HuH-7.5 (cell line): ENCODE measurements at regions not wholly inside any gene's neighbourhood (a gene's known extent, or its start where the extent isn't known, plus 50 kb on each side); places are given as distances from the start of the nearest gene placed in this dataset.

ENCODE experiments used
- DNase-seq: peaks from one replicate; pipeline ENCODE4 v3.0.0; 2011; ENCODE audit warnings: low spot score

DNA sequence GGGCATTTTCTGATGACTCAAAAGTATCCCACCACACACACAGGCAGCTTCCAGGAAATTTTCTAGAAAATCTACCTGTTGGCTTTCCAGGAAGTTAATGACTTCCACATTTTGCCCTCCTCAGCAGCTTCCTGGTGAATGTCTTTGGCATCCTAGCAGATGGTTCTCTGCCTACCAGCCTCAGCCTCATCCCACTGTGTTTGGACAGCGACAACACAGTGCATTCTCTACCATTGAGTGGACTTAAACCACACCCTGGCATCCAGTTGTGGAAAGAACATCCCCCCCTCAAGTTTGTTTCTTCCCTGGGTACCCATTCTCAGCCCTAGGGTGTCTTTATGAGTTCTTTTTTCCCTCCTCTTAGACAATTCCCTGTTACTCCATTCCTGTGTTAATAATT is 50.8 kb upstream of the GADL1 start:
- DNase-seq, result no peak

DNA sequence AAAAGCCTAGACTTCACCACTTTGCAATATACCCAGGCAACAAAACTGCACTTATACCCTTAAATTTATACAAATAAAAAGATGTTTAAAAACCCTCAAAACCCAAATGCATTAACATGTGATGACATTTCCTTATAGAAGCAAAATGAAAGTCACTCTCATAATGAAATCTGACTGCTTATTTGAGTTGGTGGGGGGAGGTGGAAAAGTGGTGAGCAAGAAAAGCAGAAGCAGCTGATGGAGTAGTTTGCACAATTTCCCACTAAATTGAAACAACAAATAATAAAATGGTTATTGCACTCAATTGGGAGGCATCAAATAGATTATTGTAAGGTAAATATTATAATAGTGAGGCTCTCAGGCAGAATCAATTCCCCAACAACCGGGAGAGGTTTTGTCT is 54.0 kb upstream of the GADL1 start:
- DNase-seq, result no peak

DNA sequence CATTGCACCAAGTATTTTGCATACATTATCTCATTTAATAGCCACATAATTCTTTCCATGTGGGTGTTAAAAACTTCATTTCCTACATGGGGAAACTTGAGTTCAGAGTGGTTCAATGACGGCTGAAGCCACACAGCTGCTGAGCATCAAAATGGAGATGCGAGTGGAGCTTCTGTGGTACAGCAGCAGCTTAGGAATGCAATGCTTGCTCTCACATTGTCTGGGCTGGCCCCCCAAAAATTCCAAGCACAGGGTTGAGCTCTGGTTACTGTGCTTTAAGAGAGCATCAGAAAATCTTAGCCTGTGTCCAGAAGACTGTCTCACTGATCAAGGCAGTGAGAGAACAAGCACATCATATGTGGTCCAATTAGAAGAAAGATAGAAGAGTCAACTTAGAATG is 57.4 kb upstream of the GADL1 start:
- no peak for DNase-seq

DNA sequence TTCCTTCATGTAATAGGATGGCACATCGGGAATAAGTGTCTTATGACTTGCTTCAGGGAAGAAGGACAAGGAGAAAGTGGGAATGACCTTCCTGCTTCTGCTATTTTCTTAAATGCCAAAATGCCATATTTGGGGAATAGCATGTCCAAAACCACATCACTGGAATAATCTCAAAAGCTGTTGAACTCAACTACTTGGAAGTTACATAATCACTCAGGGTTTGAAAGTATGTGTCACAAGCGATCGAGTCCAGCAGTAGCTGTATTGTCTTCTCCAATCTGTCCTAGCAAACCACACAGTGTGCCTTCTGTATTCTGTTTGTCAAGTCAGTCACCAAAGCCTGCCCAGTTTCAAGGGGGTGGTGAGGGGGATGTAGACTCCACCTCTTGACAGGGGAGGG is 58.3 kb upstream of the GADL1 start:
- no peak for DNase-seq

DNA sequence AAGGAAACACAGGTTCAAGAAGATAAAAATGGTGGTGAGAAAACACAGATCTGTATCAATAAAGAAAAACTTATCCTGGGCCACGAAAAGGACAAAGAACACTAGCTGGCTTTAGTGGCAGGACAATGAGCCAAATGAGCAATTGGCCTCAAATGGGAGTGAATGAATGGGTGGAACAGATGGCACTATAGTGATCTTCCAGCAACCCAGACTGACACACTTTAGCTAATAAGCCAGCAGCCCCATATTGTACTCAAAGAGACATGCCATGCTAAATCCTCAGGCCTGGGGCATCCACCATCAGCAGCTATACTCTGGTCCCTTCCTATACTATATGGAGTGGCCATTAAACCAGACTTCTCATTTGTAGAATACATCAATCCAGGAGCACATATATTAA is 60.0 kb upstream of the GADL1 start:
- DNase-seq, result no peak

DNA sequence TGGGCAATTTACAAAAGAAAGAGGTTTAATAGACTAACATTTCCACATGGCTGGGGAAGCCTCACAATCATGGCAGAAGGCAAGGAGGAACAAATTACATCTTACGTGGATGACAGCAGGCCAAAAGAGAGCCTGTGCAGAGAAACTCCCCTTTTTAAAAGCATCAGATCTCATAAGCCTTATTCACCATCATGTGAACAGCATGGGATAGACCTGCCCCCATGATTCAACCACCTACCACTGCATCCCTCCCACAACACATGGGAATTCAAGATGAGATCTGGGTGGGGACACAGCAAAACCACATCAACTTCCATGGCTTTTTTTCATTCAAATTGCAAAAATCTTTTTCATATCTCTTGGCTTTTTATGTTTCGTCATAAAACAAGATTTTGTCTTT is 67.6 kb upstream of the GADL1 start:
- no peak for DNase-seq

DNA sequence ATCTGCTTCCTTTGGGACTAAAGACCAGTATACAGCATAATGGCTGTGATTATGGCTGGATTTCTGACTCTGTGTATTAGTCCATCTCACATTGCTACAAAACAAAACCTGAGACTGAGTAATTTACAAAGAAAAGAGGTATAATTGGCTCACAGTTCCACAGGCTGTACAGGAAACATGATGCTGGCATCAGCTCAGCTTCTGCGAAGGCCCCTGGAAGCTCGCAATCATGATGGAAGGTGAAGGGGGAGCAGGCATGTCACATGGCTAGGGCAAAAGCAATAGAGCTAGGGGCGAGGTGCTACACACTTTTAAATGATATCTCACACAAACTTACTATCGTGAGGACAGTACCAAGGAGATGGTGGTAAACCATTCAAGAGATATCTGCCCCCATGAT is 68.0 kb upstream of the GADL1 start:
- DNase-seq, result no peak

DNA sequence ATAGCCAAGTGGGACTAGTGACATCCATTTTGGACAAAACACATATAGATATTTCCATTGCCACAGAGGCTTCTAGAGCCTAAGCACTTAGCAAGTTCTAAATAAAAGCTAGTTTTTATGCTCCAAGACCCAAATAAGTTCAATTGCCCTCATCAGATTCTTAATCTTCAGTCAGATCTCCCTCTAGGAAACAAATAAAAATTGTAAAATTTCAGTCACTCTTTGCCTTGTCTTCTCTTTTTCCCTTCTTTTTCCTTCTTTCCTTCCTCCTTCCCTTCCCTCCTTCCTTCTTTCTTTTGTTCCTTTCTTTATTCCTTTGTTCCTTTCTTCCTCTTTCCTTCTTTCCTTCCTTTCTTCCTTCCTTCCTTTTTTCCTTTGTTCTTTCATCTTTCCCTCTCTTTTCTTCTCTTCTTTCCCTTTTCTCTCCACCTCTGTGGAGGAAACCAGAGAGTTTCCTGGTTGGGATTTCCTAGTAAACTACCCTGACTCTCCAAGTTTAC is 68.8 kb upstream of the GADL1 start:
- no peak for DNase-seq

DNA sequence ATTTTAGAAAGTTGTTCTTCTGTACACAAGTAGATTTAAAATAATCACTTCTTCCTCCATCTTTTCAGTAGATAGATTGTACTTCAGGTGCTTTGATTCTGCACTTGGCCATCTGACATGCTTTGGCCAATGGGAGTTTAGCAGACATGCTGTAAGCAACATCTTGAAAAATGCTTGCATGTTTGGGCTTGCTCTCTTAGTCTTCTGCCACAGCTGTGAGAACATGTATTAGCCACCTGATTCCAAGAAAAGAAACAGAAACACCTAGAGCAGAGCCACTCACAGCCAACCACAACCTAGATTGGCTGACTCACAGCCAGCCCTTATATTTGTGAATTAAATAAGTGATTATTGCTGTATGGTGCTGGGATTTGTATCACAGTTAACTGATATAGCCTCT is 70.2 kb upstream of the GADL1 start:
- no peak for DNase-seq

DNA sequence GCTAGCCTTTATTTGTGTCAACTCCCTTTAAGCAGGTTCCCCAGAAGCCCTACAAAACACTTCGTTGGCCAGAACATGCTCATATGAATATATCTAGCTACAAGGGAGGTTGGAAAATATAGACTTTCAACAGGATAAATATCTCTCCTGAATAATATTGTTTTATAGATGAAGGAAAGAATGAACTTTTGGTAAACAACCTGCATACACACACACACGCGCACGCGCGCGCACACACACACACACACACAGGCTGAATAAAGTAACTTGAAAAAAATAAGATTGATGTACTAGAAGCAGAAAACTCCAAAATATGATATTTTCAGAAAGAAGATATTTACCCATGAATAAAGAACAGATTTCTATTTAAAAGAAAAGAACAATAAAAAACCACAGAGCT is 72.4 kb upstream of the GADL1 start:
- DNase-seq, result no peak

DNA sequence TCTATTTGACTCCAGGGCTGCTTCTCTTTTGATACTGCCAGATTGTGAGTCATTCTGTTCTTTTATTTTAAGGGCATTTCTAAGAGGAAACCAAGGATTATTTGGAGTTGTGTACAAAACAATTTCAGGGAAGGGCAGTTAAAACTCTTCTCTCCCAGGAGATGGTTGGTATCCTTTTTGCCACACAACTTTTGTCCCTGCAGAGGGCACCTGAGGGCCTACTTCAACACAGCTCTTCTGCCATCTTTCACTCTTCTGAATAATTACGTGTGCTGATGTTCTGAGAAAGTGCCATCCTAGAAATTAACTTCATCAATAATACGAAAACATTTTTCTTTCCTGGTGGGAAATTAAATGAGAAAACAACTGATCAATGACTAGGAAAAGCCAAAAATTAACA is 75.7 kb upstream of the GADL1 start:
- no peak for DNase-seq

DNA sequence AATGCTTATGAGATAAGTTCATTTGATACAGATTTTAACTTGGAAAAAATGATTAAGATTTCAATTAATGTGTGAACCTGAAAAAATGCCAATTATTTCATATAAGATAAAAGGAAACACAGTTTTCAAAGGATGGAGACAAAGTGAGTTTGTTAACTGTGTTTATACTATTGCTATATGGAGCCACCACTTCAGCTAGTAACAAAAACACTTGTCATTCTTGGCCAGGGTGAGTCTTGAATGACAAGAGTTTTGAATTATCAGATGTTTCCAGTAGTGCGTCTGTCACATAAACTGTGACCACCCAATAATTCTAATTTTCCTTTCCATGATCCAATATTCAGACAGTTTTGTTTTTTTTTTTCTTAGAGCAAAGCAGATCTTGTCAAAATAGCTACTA is 78.0 kb upstream of the GADL1 start:
- no peak for DNase-seq

DNA sequence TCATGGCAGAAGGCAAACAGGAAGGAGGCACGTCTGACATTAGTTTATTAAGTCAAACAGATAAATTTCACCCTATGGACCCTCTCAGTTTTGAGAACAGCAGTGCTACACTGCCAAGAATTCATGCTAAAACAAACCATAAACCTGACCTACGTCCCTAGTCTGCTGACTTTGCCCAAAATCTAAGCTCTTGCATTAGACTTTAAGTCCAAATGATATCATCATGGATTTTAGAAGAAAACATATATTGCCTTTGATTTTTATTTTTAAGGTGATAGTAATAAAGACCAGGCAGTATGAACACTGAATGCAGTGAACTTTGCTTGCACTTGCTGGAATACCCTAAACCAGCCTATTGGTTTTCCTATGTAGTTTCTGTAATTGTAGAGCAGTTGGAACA is 79.6 kb upstream of the GADL1 start:
- DNase-seq, result no peak

DNA sequence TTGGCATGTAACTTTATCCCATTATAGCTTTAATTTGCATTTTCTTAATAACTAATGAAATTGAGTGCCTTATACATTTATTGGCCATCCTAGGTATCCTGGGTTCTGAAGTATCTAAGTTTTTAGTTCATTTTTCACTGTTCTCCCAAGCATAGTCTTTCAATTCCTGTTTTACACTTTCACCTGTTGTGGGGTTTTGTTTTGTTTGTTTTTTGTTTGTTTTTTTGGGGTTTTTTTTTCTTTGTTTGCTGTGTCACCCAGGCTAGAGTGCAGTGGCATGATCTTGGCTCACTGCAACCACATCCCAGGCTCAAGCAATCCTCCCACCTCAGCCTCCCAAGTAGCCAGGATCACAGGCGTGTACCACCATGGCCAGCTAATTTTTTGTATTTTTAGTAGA is 83.1 kb upstream of the GADL1 start:
- DNase-seq, result no peak

DNA sequence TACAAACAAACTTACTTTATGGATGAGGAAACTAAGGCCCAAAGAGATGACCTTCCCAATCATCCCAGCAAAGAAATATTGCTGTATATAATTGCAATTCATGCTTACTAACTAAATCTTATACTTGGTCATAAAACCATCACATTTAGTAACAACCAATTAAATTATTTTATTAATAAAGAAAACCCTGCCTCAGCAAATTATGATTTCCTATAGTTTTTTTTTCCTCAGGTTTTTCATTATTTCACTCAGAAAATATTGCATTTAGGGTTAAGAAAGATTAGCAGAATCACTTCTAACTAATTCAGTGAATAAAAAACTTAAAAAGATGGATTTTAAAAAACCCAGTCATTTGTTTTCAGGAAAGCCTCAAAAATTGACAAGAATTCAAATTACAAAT is 86.5 kb upstream of the GADL1 start:
- no peak for DNase-seq

DNA sequence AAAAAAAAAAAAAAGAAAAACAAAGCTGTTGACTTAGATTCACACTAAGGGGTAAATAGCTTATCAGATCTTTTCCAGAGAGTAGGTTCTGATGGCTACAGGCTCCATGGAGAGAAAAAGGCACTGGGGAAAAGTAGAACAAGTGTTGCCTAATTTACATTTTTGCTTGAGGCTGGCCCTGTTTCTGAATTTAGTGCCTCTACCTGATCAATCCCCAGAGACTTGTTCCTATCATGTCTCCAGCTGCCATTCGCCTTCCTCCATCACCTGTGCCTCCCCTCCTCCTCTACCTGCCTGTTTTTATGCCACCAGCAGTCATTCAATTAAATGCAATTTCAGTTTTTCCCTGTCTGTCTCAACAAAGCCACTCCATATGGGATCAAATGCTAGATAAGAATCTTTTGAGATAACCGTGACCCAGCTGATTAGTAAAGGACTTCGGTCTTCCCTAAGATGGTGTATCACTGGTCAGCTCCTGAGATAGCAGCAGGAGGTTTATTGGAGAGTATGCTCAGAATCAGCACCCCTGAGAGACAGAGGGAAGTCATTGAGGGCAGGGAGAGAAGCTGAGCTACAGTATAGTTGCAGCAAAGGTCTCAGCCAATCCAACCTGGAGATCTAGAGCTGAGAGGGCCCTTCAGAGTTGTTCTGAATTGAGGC is 88.1 kb upstream of the GADL1 start:
- no peak for DNase-seq

DNA sequence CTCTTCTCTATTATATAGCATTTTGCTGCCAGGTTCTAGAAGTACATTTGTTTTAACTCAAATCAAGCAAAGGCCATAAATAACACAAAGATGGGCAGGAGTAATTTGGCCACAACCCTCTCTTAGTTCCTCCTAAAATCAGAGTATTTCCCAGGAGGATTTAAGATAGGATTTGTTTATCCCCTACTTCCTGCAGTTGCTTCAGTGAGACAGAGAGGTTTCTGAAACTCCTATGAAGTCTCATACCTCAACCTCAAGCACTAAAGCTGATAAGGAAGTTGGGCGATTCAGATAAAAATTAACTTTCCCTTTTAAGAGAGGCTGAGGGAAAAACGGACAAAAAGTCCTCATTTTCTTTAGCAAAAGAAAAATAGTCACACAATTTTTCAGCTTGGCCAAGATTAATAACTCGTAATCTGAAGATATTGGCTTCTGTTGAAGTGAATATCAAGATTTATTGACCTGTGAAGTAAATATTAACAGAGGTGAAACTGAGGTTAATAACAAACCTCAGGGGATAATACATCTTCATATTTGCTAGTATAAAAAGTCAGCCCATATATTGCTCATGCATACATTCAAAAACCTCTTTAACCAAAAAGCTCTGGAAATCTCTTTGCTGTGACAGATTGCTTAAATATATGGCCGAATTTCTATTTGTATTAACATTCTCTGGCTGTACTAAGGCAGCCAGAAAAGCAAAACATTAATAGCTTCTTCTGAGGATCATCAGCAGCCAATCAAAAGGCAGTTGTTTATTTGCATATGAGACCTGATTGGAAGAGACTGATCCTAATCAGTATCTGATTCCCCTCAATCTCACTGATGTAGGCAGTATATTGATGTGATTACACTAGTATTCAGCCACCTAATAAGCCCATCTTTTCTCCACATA is 90.6 kb upstream of the GADL1 start:
- no peak for DNase-seq

DNA sequence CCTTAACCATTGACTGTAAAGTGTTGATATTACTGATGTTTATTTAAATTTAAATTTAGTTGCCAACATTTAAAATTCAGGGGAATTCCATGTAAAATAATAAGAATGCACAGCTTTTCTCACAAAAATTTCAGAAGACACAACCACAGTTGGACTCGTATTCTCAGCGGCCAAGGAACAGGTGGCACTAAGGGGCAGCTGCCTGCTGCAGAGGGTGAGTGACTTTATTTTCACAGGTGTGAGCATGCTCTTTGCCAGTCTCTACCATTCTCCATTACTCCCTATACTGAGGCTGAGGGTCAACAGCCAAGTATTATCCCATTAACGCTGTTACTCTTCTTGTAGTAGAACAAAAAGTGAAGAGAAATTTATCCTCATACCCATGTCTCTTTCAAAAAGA is 92.1 kb upstream of the GADL1 start:
- no peak for DNase-seq

DNA sequence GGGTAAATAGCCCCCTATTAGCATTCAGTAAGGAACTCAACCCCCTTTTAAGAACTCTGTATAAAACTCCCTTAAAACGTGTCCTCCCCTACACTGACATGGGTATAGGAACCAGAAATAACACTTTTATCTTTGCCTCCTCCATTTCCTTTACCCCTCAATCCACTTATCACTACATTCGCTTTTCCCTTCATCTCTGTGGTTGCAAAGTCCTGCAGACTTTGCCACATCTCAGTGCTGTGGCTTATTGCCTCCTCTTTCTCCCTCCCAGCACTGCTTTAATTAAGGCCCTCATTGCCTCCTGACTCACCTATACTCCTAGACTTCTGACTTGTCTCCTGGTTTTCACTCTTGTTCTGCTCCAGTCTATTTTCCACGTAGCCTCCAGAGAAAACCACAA is 94.3 kb upstream of the GADL1 start:
- DNase-seq, result no peak

DNA sequence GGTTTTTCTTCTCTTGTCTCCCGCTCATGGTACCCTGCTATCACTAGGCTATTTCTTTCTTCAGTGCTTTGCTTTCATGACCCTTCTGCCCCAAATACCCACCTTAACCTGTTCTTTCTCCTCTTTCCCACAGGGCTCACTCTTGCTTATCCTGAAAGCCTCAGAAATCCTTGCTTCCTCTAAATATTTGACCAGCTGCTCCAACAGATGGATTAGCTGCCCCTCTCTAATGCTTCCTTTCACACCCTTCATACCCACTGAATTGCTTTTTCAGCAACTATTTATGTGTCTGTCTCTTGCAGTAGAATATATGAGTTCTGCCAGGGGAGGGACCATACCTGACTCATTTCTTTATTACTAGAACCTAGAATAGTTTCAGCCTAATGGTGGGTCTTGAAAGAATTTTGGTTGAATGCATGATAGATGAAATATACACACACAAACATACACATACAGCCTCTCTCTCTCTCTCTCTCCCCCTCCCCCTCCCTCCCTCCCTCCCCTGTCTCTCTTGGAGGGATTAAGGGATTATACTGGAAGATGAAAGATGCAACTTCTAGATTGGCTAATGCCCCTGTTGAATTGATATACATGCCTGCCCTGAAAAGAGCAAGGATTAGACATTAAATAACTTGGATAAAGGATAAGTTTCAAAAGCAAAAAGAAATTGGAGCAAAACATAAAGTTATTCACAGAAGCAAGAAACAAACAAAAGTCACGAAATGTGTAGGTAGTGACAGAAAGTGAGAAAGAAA is 95.0 kb upstream of the GADL1 start:
- DNase-seq, result no peak

DNA sequence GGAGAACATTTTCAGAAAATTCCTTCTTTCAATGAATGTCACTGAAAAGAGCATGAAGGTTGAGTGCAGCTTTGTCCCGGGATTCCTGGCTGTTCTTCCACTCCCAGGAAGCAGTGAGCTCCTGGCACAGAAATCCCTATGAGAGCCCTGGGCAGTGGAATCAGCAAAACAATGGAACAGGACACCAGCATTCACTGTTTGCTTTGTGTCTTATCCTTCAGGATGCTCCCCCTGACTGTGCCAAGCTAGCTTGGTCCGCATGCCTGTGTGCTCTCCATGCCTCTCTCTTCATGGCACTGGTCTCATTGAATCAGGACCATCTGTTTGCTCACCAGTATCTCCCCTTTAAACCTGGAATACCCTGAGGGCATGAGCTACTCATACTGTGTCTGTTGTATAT is 102.0 kb upstream of the GADL1 start:
- no peak for DNase-seq

DNA sequence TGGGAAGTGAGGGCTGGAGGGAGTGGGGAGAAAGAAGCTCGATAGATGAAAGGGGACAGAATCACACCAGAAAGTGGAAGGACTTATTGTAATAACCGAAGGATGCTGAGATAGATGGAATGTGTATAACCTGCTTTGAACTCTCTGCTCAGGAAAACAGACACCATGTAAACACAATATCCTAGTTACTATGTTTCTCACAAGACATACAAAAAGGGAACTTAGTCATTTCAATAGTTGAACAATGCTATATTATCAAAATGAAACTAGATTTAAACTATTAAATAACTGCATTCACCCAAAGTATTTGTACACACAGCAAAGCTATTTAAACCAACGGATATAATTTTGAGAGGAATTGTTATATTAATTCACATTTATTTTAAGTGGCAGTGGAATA is 108.3 kb upstream of the GADL1 start:
- DNase-seq, result no peak
